T-helper 1 cell treated with Interleukin-12 subunit alpha and Interleukin-12 subunit beta and Interleukin-4 antibody, amounts not matched to agents 30 μg/mL and 1 μg/mL, for 36 hours (primary cell): ENCODE measurements at regions not wholly inside any gene's neighbourhood (a gene's known extent, or its start where the extent isn't known, plus 50 kb on each side); places are given as distances from the start of the nearest gene placed in this dataset.

Source experiments
- H3K27ac Mint-ChIP-seq: one replicate; pipeline ENCODE4 v1.8.0; 2021; ENCODE audit warnings: mild to moderate bottlenecking, mixed read lengths
- H3K27me3 Mint-ChIP-seq: one replicate; pipeline ENCODE4 v1.8.0; 2021; ENCODE audit warnings: low read depth, mixed read lengths
- H3K36me3 Mint-ChIP-seq: one replicate; pipeline ENCODE4 v1.8.0; 2021; ENCODE audit warnings: low read depth, mixed read lengths
- H3K4me1 Mint-ChIP-seq: one replicate; pipeline ENCODE4 v1.8.0; 2021; ENCODE audit warnings: low read depth, mixed read lengths
- H3K4me3 Mint-ChIP-seq: one replicate; pipeline ENCODE4 v1.8.0; 2021; ENCODE audit warnings: mild to moderate bottlenecking, moderate library complexity, mixed read lengths
- H3K9me3 Mint-ChIP-seq: one replicate; pipeline ENCODE4 v1.8.0; 2021; ENCODE audit warnings: mixed read lengths

GRCh38 chr3:40704224-40704623, 179.5 kb downstream of the ZNF621 start:
- Mint-ChIP-seq H3K36me3 (no peaks in the 10 kb centered on the region), H3K4me1 (no peaks in the 10 kb centered on the region), H3K27me3 (no peaks in the 10 kb centered on the region), H3K9me3 (no peaks in the 10 kb centered on the region), H3K4me3 (no peak overlapping the region), H3K27ac (no peak overlapping the region)

GRCh38 chr3:40705663-40706062, 180.9 kb downstream of the ZNF621 start:
- no peaks in the 10 kb centered on the region for H3K4me1 Mint-ChIP-seq
- no peaks in the 10 kb centered on the region for H3K36me3 Mint-ChIP-seq
- H3K4me3 Mint-ChIP-seq, result no peak overlapping the region
- H3K27me3 Mint-ChIP-seq, result no peaks in the 10 kb centered on the region
- no peak overlapping the region for H3K27ac Mint-ChIP-seq
- H3K9me3 Mint-ChIP-seq, result no peaks in the 10 kb centered on the region

GRCh38 chr3:40713306-40713705, 188.5 kb downstream of the ZNF621 start:
- H3K27me3 Mint-ChIP-seq, result no peaks in the 10 kb centered on the region

DNA sequence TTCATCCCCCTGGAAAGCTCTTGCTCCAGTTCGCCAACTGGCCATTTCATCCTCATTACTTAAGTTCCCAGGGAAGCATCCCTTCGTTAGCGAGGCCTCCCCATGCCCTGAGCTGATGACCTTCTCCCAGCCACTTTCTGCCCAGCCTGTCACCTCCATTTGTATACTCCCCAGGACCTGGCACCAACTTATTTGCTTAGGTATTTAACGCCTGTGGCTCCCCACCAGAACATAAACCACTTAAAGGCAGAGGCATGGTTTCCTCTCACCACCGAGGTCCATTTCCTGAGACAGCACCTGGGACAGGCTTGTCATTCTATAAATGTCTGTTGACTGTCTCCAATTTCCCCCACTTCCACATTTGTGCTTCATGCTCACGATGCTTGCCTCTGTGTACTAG, 189.0 kb downstream of the ZNF621 start:
- H3K9me3 Mint-ChIP-seq, result no peaks in the 10 kb centered on the region
- H3K27me3 Mint-ChIP-seq, result no peaks in the 10 kb centered on the region
- no peaks in the 10 kb centered on the region for H3K36me3 Mint-ChIP-seq
- peaks cover 1% of the 10 kb centered on the region for H3K4me1 Mint-ChIP-seq
- H3K4me3 Mint-ChIP-seq, result no peak overlapping the region
- no peak overlapping the region for H3K27ac Mint-ChIP-seq

More at GRCh38 chr3:40713306-40713705, 188.5 kb downstream of the ZNF621 start:
- no peak overlapping the region for H3K27ac Mint-ChIP-seq
- H3K9me3 Mint-ChIP-seq, result no peaks in the 10 kb centered on the region
- H3K36me3 Mint-ChIP-seq, result no peaks in the 10 kb centered on the region
- peaks cover 1% of the 10 kb centered on the region for H3K4me1 Mint-ChIP-seq
- H3K4me3 Mint-ChIP-seq, result no peak overlapping the region

DNA sequence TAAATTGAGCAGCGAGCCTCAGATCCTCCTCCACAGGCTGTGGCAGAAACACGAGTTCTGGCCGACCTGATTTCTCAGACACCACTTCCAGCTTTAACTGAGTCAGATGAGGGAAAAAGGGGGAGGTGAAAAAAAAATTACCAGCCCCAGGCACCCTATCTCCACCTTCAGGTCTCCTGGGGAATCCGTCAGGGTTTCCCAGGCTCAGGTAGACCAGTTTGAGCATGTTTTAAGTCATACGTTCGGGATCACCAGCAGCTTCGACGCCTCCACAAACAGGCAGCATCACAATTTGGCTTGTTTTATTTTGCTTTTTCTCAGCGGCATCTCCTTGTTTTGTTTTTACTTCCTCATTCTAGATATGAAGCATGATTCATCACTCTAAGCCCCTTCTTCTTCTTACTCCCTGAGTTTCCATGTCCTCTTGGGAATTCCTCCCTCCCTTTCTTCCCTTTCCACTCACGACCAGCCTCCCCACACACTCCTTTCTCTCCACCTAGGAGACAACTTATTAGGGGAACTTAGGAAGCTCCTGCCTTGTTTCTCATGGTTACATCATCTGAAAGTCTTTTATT, 190.1 kb downstream of the ZNF621 start:
- no peak overlapping the region for H3K4me3 Mint-ChIP-seq
- no peaks in the 10 kb centered on the region for H3K27me3 Mint-ChIP-seq
- no peaks in the 10 kb centered on the region for H3K36me3 Mint-ChIP-seq
- H3K4me1 Mint-ChIP-seq, result peaks cover 1% of the 10 kb centered on the region
- H3K27ac Mint-ChIP-seq, result no peak overlapping the region
- H3K9me3 Mint-ChIP-seq, result no peaks in the 10 kb centered on the region

DNA sequence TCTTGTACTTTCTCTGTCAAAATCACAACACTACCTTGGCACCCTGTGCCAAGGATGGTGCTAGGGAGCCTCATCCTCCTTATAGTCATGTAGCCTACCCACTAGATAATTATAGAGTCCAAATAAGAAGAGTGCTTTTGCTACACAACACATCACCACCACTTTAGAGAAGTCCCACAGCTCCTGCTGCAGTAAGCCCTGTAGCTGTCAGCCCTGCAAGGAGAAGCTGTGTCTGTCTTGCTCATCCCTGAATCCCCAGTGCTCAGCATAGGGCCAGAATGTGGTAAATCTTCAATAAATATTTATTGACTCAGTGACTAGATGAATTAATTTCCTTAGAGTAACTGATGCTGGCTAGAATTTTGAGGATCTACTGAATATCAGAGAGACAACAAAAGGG, 190.8 kb downstream of the ZNF621 start:
- Mint-ChIP-seq H3K4me3 (no peak overlapping the region), H3K27ac (no peak overlapping the region), H3K9me3 (no peaks in the 10 kb centered on the region)

DNA sequence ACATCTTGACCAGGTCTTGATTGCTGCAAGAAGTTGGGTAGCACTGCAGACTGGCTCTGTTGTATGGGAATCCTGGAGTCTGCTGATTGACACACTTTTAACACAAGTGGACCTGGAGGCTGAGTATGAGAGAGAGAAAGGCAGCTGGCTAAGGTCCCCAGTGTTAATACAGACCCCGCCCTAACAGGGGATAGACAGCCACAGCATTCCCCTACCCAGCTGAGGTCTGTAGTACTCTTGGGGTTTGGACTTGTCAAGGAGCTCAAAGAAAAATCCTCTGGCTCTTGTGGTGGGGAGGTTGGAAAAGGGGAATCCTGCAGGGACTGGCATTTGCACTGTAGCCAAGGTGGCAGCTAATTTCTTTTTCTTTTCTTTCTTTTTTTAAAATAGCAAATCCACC, 192.7 kb downstream of the ZNF621 start:
- H3K9me3 Mint-ChIP-seq, result no peaks in the 10 kb centered on the region
- no peaks in the 10 kb centered on the region for H3K36me3 Mint-ChIP-seq
- no peak overlapping the region for H3K27ac Mint-ChIP-seq

More for the DNA sequence above, 190.8 kb downstream of the ZNF621 start:
- Mint-ChIP-seq H3K4me1 (peaks cover 1% of the 10 kb centered on the region), H3K36me3 (no peaks in the 10 kb centered on the region), H3K27me3 (no peaks in the 10 kb centered on the region)

DNA sequence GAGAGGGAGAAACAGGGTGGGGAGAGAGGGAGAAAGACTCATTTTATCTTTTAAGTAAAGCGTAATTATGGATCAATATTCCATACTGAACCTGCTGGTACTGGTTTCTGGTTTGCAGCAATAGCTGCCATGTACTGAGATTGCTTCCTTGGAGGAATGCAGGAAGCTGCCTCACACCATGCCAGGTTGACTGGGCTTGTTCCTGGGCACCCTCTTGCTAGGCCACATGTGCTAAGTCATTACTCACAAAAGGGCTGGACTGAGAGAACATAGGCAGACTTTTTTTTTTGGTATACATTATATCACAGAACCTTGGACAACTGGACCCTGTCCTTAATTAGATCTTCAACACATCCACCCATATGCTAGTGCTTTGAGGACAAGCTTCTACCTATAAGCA, 193.4 kb downstream of the ZNF621 start:
- H3K9me3 Mint-ChIP-seq, result no peaks in the 10 kb centered on the region

More for the DNA sequence above, 192.7 kb downstream of the ZNF621 start:
- peaks cover 1% of the 10 kb centered on the region for H3K4me1 Mint-ChIP-seq
- no peak overlapping the region for H3K4me3 Mint-ChIP-seq
- no peaks in the 10 kb centered on the region for H3K27me3 Mint-ChIP-seq

GRCh38 chr3:40718681-40719080, 193.9 kb downstream of the ZNF621 start:
- H3K27me3 Mint-ChIP-seq, result no peaks in the 10 kb centered on the region
- H3K36me3 Mint-ChIP-seq, result no peaks in the 10 kb centered on the region
- no peak overlapping the region for H3K27ac Mint-ChIP-seq
- no peaks in the 10 kb centered on the region for H3K9me3 Mint-ChIP-seq
- H3K4me3 Mint-ChIP-seq, result no peak overlapping the region
- peaks cover 1% of the 10 kb centered on the region for H3K4me1 Mint-ChIP-seq

More for the DNA sequence above, 193.4 kb downstream of the ZNF621 start:
- H3K36me3 Mint-ChIP-seq, result no peaks in the 10 kb centered on the region
- H3K4me3 Mint-ChIP-seq, result no peak overlapping the region
- no peak overlapping the region for H3K27ac Mint-ChIP-seq
- H3K27me3 Mint-ChIP-seq, result no peaks in the 10 kb centered on the region
- peaks cover 1% of the 10 kb centered on the region for H3K4me1 Mint-ChIP-seq

DNA sequence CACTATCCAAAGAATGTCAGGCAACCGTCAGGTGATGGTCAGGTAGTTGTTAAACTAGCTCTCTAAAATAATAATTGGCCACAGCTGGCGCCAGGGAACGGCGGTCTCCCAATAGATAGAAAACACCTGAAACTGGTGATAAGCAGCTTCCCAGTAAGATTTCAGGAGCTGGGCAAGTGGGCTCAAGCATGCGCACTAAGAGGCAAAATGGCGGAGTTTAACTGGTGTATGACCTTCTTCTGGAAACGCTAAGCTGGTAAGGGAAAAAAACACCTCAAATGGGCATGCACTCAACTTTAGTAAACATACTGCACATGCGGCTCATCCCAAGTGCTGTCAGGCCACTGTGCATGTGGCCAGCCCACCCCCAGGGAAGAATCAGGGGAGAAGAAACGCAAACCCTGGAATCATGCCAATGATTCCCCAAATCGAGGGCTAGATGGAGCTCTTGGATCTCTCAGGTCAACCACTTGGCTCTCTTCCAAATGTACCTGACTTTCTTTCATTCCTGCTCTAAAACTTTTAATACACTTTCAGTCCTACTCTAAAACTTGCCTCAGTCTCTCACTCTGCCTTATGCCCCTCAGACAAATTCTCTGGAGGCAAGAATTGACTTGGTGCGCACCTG, 195.0 kb downstream of the ZNF621 start:
- no peak overlapping the region for H3K27ac Mint-ChIP-seq
- H3K4me1 Mint-ChIP-seq, result no peaks in the 10 kb centered on the region
- no peak overlapping the region for H3K4me3 Mint-ChIP-seq
- no peaks in the 10 kb centered on the region for H3K9me3 Mint-ChIP-seq
- no peaks in the 10 kb centered on the region for H3K36me3 Mint-ChIP-seq
- H3K27me3 Mint-ChIP-seq, result no peaks in the 10 kb centered on the region

DNA sequence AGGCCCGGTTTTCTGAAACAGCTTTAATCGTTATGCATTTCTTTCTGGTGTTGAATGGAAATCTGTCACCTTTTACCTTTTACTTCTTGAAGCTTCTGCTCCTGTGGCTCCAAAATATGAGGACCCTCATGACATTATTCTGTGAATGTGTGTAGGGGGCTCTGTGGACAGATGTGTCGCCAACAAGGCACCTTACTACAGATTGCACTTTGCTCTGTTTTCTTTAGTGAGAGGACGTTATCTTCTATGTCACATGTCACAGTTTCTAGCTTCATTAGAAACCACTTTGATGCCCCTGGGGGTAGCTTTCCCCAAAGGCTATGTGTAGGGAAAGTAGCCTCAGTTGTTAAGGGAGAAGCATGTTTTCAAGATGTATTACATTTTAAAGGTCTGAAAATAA, 195.6 kb downstream of the ZNF621 start:
- H3K4me3 Mint-ChIP-seq, result no peak overlapping the region
- H3K27ac Mint-ChIP-seq, result no peak overlapping the region

DNA sequence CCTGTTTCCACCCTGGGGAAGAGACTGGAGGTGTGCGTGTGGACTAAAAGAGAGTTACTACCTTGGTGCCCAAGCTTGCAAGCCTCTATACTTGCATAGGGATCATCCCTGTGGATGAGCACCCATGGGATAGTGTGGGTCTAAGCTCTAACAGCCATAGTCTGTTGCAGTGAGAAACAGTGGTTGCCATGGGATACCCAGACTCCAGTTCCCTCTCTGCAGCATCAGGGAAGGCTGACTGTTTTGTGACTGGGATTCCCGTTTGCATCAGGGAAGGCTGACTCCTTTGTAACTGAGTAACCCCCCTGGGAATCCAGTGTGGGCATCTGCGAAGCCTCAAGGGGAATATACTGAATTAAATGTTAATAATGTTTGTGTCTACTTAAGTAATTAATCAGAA, 196.1 kb downstream of the ZNF621 start:
- Mint-ChIP-seq H3K27ac (no peak overlapping the region), H3K9me3 (no peaks in the 10 kb centered on the region), H3K27me3 (no peaks in the 10 kb centered on the region), H3K36me3 (no peaks in the 10 kb centered on the region), H3K4me1 (no peaks in the 10 kb centered on the region), H3K4me3 (no peak overlapping the region)

More for the DNA sequence above, 195.6 kb downstream of the ZNF621 start:
- no peaks in the 10 kb centered on the region for H3K27me3 Mint-ChIP-seq
- no peaks in the 10 kb centered on the region for H3K4me1 Mint-ChIP-seq
- no peaks in the 10 kb centered on the region for H3K9me3 Mint-ChIP-seq
- H3K36me3 Mint-ChIP-seq, result no peaks in the 10 kb centered on the region

DNA sequence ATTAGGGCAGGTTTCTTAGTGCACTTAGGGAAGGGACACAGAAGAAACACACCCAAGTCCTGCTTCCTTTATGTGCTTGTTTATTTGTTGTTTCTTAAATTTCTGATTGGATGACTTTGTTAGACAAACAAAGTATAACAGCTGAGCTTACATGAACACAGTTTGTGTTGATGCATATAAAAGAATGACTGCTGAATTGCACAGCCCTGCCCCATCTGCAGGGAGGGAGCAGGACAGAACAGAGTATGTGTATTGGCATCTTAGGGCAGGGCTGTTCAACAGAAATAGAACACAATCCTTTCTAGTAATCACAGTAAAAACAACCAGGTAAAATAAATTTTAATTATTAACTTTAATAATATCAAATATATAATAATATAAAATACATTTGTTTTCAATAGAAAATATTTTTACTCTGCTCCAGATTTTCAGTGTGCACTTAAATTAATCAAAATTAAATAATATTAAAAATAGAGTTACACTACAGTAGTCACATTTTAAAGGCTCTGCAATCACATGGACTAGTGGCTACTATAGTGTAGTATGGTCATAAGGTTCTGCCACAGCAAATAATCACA, 198.4 kb downstream of the ZNF621 start:
- no peaks in the 10 kb centered on the region for H3K9me3 Mint-ChIP-seq
- no peak overlapping the region for H3K4me3 Mint-ChIP-seq
- no peak overlapping the region for H3K27ac Mint-ChIP-seq
- no peaks in the 10 kb centered on the region for H3K4me1 Mint-ChIP-seq
- H3K36me3 Mint-ChIP-seq, result no peaks in the 10 kb centered on the region
- H3K27me3 Mint-ChIP-seq, result no peaks in the 10 kb centered on the region

DNA sequence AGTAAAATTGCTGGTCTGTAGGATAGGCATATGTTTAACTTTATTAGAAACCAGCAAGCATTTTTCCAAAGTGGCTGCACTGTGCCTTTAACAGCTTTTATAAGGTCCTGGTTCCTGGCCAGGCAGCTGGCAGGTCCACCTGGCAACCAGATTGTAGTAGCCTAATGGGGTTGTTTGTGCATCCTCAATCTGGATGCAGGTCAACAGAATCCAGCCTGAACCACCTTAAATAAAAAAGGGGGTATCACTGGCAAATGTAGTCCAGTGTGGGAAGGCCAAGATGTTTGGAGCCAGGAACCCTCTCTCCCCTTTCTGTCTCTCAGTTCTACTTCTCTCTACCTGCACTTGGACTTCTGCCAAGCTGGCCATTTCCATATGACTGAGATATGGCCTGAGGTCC, 200.3 kb downstream of the ZNF621 start:
- H3K4me1 Mint-ChIP-seq, result no peaks in the 10 kb centered on the region
- no peaks in the 10 kb centered on the region for H3K27me3 Mint-ChIP-seq
- no peak overlapping the region for H3K4me3 Mint-ChIP-seq
- peaks cover 8% of the 10 kb centered on the region for H3K9me3 Mint-ChIP-seq
- no peaks in the 10 kb centered on the region for H3K36me3 Mint-ChIP-seq
- no peak overlapping the region for H3K27ac Mint-ChIP-seq

DNA sequence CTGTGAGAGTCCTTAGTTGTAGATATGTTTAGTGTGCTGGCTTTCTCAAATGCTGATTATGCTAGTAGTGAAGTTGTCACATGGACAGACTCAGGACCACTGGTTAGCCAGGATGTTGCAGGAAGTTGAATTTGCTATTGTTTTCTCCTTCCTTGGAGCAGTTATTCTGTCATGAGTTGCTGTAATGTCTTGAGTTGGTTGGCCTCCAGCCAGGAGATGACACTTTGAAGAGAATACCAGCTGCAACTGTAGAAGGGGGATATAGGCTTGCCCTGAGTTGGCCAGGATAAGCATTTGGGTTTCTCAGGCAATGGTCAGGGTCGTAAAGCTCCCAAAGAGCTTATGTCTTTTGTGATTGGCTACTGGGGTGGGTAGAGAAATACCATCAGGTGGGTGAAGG, 206.7 kb downstream of the ZNF621 start:
- no peak overlapping the region for H3K4me3 Mint-ChIP-seq
- no peaks in the 10 kb centered on the region for H3K4me1 Mint-ChIP-seq
- no peaks in the 10 kb centered on the region for H3K36me3 Mint-ChIP-seq
- H3K27ac Mint-ChIP-seq, result no peak overlapping the region
- peaks cover 4% of the 10 kb centered on the region for H3K27me3 Mint-ChIP-seq
- H3K9me3 Mint-ChIP-seq, result peaks cover 8% of the 10 kb centered on the region
